ENCODE measurements at regions not wholly inside any gene's neighbourhood (a gene's known extent, or its start where the extent isn't known, plus 50 kb on each side); places are given as distances from the start of the nearest gene placed in this dataset.

DNA sequence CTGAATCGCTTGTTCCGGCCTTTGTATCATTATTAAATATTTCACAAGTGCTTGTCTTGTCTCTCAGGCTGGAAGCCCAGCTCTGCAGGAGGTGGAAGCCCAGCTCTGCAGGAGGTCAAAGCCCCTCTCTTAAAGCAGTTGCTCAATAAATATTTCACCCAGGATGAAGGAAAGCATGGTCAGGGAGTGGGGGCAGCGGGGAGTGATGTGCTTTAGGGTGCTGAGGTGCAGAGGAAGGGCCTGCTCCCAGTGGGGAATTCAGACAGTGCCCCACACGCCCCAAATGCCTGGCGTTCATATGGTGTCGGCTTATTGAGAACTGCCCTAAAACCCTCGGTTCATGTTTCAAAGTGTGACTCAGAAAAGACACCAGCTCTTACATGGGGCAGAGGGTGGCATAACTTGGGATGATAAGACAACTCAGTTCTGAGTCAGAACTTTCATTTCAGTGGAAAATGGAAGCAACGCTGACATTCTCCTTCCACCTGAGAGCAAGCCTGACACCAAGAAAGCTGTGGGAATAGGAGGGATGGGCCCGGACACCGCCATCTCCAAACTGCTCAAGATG is 114.3 kb upstream of the DAP start:
- no peak for DNase-seq (ENCODE audit: extremely low read depth, low read depth)
- TF ChIP-seq, protein P1, sequence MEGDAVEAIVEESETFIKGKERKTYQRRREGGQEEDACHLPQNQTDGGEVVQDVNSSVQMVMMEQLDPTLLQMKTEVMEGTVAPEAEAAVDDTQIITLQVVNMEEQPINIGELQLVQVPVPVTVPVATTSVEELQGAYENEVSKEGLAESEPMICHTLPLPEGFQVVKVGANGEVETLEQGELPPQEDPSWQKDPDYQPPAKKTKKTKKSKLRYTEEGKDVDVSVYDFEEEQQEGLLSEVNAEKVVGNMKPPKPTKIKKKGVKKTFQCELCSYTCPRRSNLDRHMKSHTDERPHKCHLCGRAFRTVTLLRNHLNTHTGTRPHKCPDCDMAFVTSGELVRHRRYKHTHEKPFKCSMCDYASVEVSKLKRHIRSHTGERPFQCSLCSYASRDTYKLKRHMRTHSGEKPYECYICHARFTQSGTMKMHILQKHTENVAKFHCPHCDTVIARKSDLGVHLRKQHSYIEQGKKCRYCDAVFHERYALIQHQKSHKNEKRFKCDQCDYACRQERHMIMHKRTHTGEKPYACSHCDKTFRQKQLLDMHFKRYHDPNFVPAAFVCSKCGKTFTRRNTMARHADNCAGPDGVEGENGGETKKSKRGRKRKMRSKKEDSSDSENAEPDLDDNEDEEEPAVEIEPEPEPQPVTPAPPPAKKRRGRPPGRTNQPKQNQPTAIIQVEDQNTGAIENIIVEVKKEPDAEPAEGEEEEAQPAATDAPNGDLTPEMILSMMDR (IDR thresholded peaks at IDR 0.05; ENCODE audit: low read depth, low read length), result no peak

DNA sequence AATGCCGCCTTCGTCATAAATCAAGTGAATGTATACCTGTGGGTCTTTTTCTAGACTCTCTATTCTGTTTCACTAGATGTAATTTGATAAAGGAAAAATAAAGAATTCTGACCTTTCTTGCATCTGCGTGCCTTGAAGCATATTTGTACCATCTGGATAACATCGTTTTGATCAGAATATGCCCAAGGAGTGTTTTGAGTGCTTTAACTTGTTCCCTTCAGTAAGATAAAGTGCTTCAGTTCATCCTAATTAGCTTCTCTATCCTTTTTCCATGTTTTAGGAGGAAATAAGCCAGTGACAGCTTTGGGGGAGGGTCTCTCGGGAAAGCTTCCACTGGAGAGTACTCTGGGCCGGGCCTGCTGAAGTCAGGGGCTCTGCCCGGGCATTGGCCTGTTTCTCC is 113.5 kb upstream of the DAP start:
- TF ChIP-seq, protein P1 (IDR thresholded peaks at IDR 0.05; ENCODE audit: low read depth, low read length), result no peak
- no peak for DNase-seq (ENCODE audit: extremely low read depth, low read depth)

DNA sequence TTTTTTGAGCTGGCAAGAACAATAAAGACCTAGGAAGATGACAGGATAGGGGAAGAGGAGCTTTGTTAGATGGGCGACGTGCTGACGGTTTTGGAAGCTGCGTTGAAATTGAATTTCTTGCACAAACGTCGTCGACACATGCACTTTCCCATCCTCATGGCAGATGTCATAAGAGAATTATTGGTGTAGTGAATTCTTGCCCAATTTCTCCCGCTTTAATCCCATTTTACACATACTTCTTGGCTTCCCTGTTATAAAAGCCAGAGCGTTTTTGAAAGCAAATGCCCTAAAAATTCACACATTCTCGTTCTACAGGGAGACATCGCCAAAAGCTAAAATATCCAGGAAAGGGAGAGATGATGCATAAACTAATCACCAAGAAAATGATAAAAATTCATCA is 109.8 kb upstream of the DAP start:
- no peak for DNase-seq (ENCODE audit: extremely low read depth, low read depth)
- TF ChIP-seq, protein P1 (IDR thresholded peaks at IDR 0.05; ENCODE audit: low read depth, low read length), result no peak

DNA sequence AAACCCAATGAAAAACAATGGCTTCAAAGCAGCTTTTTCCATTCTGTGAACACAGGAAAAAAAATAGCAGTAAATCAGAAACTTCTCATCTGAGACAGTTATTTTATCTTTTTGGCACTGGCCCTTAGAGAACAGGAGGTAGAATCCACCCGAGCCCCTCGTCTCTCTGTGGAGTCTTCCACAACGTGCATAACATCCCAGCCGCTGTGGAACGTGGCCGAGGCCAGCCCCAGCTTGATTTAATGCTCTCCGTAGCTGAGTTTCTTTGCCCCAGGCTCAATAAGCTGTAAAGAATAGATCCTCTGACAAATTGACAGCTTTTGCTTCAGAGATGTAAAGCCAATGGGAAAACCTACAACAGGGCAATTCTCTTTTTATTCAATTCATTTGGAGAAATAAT is 107.9 kb upstream of the DAP start:
- DNase-seq (ENCODE audit: extremely low read depth, low read depth), result no peak

DNA sequence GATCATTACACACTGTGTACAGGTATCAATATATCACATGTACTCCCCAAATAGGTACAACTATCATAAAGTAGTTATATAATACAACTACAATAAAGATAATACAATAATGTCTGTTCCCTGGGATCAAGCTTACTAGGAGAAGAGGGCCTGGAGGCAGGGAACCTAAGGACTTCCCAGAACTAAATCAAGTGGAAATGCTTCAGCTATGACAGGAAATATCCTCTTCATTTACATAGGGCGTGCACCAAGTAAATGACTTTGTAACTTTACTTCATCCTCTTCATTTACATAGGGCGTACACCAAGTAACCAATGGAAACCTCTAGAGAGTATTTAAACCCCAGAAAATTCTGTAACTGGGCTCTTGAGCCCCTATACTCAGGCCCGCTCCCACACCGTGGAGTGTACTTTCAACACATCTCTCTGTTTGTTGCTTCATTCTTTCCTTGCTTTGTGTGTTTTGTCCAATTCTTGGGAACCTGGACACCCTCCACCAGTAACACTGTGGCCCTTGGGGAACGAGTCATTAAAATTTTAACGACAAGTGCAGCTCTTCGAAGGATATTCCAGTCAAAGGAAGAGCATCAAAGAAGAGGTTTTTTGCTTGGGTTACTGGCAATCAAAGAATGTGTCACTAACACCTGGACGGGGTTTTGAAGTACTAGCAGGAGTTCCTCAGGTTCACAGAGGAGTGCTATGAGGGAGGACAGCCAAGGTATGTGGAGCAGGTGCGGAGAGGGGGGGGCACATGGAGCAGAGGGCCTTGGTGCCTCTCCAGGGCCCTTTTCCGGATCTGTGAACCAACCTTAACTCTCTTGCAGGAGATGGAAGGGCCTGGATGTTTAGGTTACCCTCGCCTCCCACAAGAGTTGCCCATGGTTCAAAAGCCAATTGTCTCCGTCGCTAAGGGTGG is 106.6 kb upstream of the DAP start:
- TF ChIP-seq, protein P1 (IDR thresholded peaks at IDR 0.05; ENCODE audit: low read depth, low read length), result no peak
- no peak for DNase-seq (ENCODE audit: extremely low read depth, low read depth)

More for the DNA sequence above, 107.9 kb upstream of the DAP start:
- TF ChIP-seq, protein P1 (IDR thresholded peaks at IDR 0.05; ENCODE audit: low read depth, low read length), result no peak

DNA sequence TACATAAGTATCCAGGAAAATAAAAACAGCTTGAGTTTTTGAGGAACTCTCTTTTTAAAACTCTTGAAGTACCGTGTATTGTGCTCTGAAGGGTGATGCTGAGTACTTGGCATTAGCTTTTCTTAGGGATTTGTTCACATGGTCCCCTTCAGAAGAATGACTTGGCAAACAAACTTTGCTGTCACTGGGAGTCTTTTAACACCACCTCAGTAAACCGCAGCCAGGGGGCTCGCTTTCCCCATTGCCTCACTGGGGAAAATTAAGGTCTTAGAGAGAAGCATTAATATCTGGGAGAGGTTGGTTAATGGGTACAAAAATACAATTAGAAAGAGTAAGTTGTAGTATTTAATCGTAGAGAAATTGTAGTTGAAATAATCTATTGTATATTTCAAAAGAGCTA is 105.9 kb upstream of the DAP start:
- no peak for DNase-seq (ENCODE audit: extremely low read depth, low read depth)
- TF ChIP-seq, protein P1 (IDR thresholded peaks at IDR 0.05; ENCODE audit: low read depth, low read length), result no peak; the same call in 1 of the 2 replicates

DNA sequence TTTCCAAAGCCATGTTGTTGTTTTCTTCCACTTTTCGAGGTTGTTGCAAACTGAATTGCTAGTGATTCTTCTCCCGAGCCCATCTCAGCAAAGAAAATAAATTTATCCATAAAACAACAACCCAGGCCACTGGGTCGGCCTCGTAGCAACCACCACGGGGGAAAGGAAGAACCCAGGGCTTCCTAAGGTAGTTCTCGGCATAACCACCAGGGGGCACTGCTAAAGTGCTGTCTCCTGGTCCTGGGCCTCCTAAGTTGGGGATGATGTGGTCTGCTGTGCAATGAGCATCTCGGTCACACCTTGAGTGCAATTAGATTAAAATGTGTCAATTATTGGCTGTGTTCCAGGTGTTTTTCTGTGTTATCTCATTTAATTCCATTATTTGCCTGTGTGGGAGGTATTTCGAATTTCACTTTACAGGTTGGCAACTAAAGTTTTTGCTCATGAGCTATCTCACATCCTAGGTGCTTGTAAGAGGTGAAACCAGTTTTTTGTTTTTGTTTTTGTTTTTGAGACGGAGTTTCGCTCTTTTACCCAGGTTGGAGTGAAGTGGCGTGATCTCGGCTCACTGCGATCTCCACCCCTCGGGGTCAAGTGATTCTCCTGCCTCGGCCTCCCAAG is 102.8 kb upstream of the DAP start:
- no peak for DNase-seq (ENCODE audit: extremely low read depth, low read depth)
- TF ChIP-seq, protein P1 (IDR thresholded peaks at IDR 0.05; ENCODE audit: low read depth, low read length), result peak; percentile 82

Measured in AG09319 (cell line).